ENCODE measurements at regions not wholly inside any gene's neighbourhood (a gene's known extent, or its start where the extent isn't known, plus 50 kb on each side); places are given as distances from the start of the nearest gene placed in this dataset.

GRCh38 chr10:10778959-10779358, 238.7 kb upstream of the CELF2 start:
- Histone ChIP-seq H3K27ac (no peak overlapping the region), H3F3A (ENCODE audit: low read depth) (no peaks in the 10 kb centered on the region), H4K20me1 (ENCODE audit: low read depth) (no peaks in the 10 kb centered on the region), H3K4me1 (no peaks in the 10 kb centered on the region), H3K9ac (no peak overlapping the region), H3K79me2 (ENCODE audit: low read depth) (no peaks in the 10 kb centered on the region), H3K9me3 (ENCODE audit: low read depth) (no peaks in the 10 kb centered on the region), H2AFZ (replicated peaks) (no peak overlapping the region), H3K4me3 (no peak overlapping the region), H3K36me3 (no peaks in the 10 kb centered on the region), H3K27me3 (no peaks in the 10 kb centered on the region), H3K4me2 (no peak overlapping the region)
- Mint-ChIP-seq H3K9me3 (peaks cover 2% of the 10 kb centered on the region), H3K36me3 (no peaks in the 10 kb centered on the region), H3K4me3 (no peak overlapping the region), H3K4me1 (peaks cover 2% of the 10 kb centered on the region), H3K27ac (no peak overlapping the region), H3K27me3 (ENCODE audit: insufficient read depth, low read depth) (peaks cover 6% of the 10 kb centered on the region)
- no peak for TF ChIP-seq CTCF (IDR thresholded peaks at IDR 0.05)
- no peak for TF ChIP-seq EZH2 (IDR thresholded peaks at IDR 0.05)
- TF ChIP-seq EZH2phosphoT487 (IDR thresholded peaks at IDR 0.05) = no peak
- no peak for DNase-seq (ENCODE audit: low spot score)

GRCh38 chr10:10779511-10779910, 238.2 kb upstream of the CELF2 start:
- H3K9me3 ChIP-seq (ENCODE audit: low read depth) = no peaks in the 10 kb centered on the region
- no peaks in the 10 kb centered on the region for H3K27me3 ChIP-seq
- H3K4me3 Mint-ChIP-seq = no peak overlapping the region
- H3K4me1 Mint-ChIP-seq = peaks cover 2% of the 10 kb centered on the region
- H3K79me2 ChIP-seq (ENCODE audit: low read depth) = no peaks in the 10 kb centered on the region
- no peaks in the 10 kb centered on the region for H3F3A ChIP-seq (ENCODE audit: low read depth)
- no peak overlapping the region for H2AFZ ChIP-seq (replicated peaks)
- H3K9me3 Mint-ChIP-seq = peaks cover 4% of the 10 kb centered on the region
- no peak overlapping the region for H3K9ac ChIP-seq
- H3K27me3 Mint-ChIP-seq (ENCODE audit: insufficient read depth, low read depth) = peaks cover 6% of the 10 kb centered on the region
- DNase-seq (ENCODE audit: low spot score) = no peak
- no peak overlapping the region for H3K27ac ChIP-seq
- H3K27ac Mint-ChIP-seq = no peak overlapping the region
- TF ChIP-seq EZH2 (IDR thresholded peaks at IDR 0.05) (no peak), CTCF (IDR thresholded peaks at IDR 0.05) (no peak), EZH2phosphoT487 (IDR thresholded peaks at IDR 0.05) (no peak)
- no peaks in the 10 kb centered on the region for H4K20me1 ChIP-seq (ENCODE audit: low read depth)
- no peak overlapping the region for H3K4me3 ChIP-seq
- no peaks in the 10 kb centered on the region for H3K36me3 ChIP-seq
- H3K4me2 ChIP-seq = no peak overlapping the region
- no peaks in the 10 kb centered on the region for H3K4me1 ChIP-seq
- H3K36me3 Mint-ChIP-seq = no peaks in the 10 kb centered on the region

GRCh38 chr10:10780746-10781145, 236.9 kb upstream of the CELF2 start:
- Histone ChIP-seq H3K4me1 (no peaks in the 10 kb centered on the region), H3K9me3 (ENCODE audit: low read depth) (no peaks in the 10 kb centered on the region), H4K20me1 (ENCODE audit: low read depth) (no peaks in the 10 kb centered on the region), H3K36me3 (no peaks in the 10 kb centered on the region), H3K4me3 (no peak overlapping the region), H3K27ac (no peak overlapping the region), H3K27me3 (no peaks in the 10 kb centered on the region), H2AFZ (replicated peaks) (no peak overlapping the region), H3K4me2 (no peak overlapping the region), H3F3A (ENCODE audit: low read depth) (no peaks in the 10 kb centered on the region), H3K79me2 (ENCODE audit: low read depth) (no peaks in the 10 kb centered on the region), H3K9ac (no peak overlapping the region)
- no peak overlapping the region for H3K27ac Mint-ChIP-seq
- H3K4me1 Mint-ChIP-seq = peaks cover 2% of the 10 kb centered on the region
- peaks cover 6% of the 10 kb centered on the region for H3K27me3 Mint-ChIP-seq (ENCODE audit: insufficient read depth, low read depth)
- H3K4me3 Mint-ChIP-seq = no peak overlapping the region
- DNase-seq (ENCODE audit: low spot score) = no peak
- no peak for TF ChIP-seq EZH2phosphoT487 (IDR thresholded peaks at IDR 0.05)
- no peak for TF ChIP-seq EZH2 (IDR thresholded peaks at IDR 0.05)
- no peaks in the 10 kb centered on the region for H3K36me3 Mint-ChIP-seq
- H3K9me3 Mint-ChIP-seq = peaks cover 7% of the 10 kb centered on the region

- H3F3A ChIP-seq (ENCODE audit: low read depth) = no peaks in the 10 kb centered on the region
- H3K4me3 ChIP-seq = no peak overlapping the region
- Mint-ChIP-seq H3K36me3 (no peaks in the 10 kb centered on the region), H3K4me1 (peaks cover 2% of the 10 kb centered on the region), H3K9me3 (peaks cover 7% of the 10 kb centered on the region), H3K4me3 (no peak overlapping the region), H3K27ac (no peak overlapping the region), H3K27me3 (ENCODE audit: insufficient read depth, low read depth) (no peaks in the 10 kb centered on the region)
- no peaks in the 10 kb centered on the region for H3K36me3 ChIP-seq
- no peaks in the 10 kb centered on the region for H3K4me1 ChIP-seq
- no peak for DNase-seq (ENCODE audit: low spot score)
- H3K9me3 ChIP-seq (ENCODE audit: low read depth) = no peaks in the 10 kb centered on the region
- no peak overlapping the region for H3K9ac ChIP-seq
- H3K27ac ChIP-seq = no peak overlapping the region
- H2AFZ ChIP-seq (replicated peaks) = no peak overlapping the region
- no peak overlapping the region for H3K4me2 ChIP-seq
- H3K27me3 ChIP-seq = no peaks in the 10 kb centered on the region
- no peaks in the 10 kb centered on the region for H3K79me2 ChIP-seq (ENCODE audit: low read depth)
- H4K20me1 ChIP-seq (ENCODE audit: low read depth) = no peaks in the 10 kb centered on the region
- no peak for TF ChIP-seq CTCF (IDR thresholded peaks at IDR 0.05)
- TF ChIP-seq EZH2 (IDR thresholded peaks at IDR 0.05) = no peak
- TF ChIP-seq EZH2phosphoT487 (IDR thresholded peaks at IDR 0.05) = no peak
Observed at GRCh38 chr10:10782603-10783002, 235.1 kb upstream of the CELF2 start.

Measured in neural progenitor cell (in vitro differentiated cells).